ENCODE measurements at regions not wholly inside any gene's neighbourhood (a gene's known extent, or its start where the extent isn't known, plus 50 kb on each side); places are given as distances from the start of the nearest gene placed in this dataset.
"Not testable (repeated sequence)": the region's sequence is repeated elsewhere in the genome, so short reads cannot be mapped to it uniquely, and the experiment has no call there.

DNA sequence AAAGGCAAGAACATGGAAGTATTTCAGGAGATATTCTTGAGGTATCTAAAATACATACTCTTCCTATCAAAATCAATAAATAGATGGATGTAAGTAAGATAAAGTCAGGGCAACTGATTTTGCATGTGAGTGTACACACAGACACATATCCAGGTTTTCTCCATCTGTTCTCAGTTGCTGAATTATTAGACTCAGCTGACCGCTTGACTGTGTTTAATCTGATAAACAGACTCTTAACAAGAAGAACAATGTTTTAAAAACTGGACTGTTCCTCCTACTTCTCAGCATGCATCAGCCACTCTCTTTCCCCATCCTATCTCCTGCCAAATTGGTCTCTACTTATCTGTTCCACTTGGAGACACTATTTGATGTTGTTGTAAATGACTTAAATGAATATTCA lies 73.5 kb downstream of the GOLGA8G start:
- Histone ChIP-seq H3K9me3 (no peaks in the 10 kb centered on the region), H3K27ac (no peak overlapping the region), H3K27me3 (no peaks in the 10 kb centered on the region), H3K4me1 (peaks cover 0 to 5% of the 10 kb centered on the region in 2 donors), H3K36me3 (no peaks in the 10 kb centered on the region), H3K4me3 (no peak overlapping the region)
- TF ChIP-seq CTCF (IDR thresholded peaks at IDR 0.05) = no peak
- no peak for DNase-seq (ENCODE audit: low spot score)

DNA sequence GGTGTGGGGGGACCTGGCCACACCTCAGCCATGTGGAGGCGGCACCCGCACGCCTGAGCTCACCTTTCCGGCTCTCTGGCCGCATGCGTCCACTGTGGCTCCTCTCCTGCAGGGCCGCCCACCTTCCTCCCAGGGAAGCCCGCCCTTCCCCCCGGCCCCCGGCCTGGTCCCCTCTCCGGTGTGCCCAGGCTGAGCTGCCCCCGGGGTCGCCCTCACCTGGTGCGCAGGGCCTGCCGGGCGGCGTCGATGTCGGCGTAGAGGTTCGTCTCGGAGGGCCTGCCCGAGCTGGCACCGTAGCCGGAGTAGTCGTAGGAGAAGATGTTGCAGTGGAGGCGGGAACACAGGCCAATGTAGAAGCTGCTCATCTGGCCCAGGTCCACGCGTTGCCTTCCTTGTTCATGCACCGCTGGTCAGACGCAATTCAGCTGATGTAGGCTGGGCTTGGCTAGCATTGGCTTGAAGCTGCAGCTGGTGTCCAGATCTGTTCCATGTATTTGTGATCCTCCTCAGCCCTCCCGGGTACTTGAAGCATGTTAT lies 75.3 kb downstream of the GOLGA8G start:
- not testable (repeated sequence) for H3K36me3 ChIP-seq; H3K27ac ChIP-seq; H3K9me3 ChIP-seq; H3K4me3 ChIP-seq; H3K27me3 ChIP-seq; DNase-seq (ENCODE audit: low spot score); H3K4me1 ChIP-seq

DNA sequence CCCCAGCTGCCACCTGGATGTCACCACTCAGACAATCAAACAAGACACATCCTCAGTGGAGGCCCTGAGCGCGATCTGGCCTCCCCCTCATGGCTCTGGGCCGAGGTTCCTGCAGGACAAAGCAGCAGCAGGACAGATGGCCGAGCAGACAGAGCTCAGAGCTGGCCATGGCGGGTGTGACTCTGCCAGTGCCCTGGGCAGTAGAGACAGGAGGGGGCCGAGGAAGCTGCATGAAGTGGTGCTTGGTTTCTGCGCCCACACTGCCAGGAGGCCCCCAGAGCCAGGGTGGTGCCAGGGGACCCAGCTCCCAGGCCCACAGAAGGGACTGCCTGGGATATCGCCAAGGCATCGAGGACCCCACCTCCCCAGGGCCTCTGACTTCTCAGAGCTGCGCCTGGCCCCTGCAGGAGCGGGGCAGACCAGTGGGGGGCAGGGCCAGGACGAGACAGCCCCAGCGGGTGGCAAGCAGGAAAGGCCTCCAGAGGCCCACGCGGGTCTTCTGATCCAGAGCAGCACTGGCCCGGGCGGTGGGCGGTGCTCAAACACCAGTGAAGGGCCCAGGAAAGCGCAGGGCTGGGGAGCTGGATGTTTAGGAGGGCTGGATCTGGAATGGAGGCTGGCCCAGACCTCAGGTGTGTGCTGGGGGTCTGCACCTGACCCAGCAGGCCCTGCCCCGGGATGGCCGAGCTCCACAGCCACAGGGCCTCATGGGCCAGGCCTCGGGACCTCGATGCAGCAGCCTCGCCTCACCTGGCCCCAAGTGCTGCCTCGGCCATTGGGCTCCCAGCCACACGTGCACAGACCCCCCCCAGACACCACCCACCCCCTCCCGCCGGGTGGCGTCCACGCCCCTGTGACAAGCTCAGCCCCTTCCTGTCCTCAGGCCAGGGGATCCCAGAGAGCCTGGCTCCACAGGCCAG lies 76.0 kb downstream of the GOLGA8G start:
- no peak overlapping the region for H3K27ac ChIP-seq
- no peak for DNase-seq (ENCODE audit: low spot score)
- H3K9me3 ChIP-seq = no peaks in the 10 kb centered on the region
- H3K4me1 ChIP-seq = peaks cover 0 to 5% of the 10 kb centered on the region in 2 donors
- no peaks in the 10 kb centered on the region for H3K36me3 ChIP-seq
- H3K4me3 ChIP-seq = no peak overlapping the region
- no peaks in the 10 kb centered on the region for H3K27me3 ChIP-seq
- no peak for TF ChIP-seq CTCF (IDR thresholded peaks at IDR 0.05)

DNA sequence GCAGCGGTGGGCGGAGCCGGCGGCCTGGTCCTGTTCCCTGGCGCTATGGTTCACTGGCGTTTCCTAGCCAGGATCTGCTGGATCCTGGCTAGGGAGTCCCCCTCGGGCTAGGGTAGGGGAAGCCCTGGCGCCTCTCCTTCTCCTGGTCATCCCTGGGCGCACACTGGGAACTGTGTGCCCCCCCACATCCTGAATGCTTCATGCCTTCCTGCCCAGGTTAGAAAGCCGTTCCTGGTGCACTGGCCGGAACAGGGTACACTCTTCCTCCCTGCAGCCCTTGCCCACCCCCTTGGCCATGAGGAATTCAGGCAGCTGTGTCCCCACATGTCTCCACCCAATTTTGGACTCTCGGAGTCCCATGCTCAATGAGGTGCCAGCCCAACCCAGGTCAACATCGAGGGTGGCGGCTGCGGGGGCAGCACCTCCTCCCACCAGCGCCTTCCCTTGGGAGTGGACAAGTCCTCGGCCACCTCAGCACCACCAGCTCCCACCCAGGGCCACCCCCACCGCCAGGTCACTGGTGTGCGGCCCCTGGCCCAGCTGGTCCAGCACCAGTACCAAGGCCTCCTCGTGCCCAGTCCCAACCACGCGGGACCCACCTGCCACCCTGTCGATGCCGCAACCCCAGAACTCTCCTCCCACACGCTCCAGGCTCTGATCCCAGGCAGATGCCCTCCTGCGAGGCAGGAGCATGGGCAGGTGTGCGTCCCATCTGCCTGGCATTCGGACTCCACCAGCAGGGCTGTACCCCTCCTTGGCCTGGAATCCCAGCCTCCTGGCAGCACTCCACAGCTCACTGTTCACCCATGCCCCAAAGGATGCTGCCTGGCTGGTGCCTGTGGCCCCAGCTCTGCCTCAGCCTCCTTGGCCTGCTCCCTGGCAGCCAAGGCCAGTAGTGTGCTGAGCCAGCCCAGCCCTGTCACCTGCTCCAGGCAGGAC lies 77.0 kb downstream of the GOLGA8G start:
- H3K27me3 ChIP-seq; H3K27ac ChIP-seq; H3K36me3 ChIP-seq; H3K4me3 ChIP-seq; H3K9me3 ChIP-seq; DNase-seq (ENCODE audit: low spot score); H3K4me1 ChIP-seq: not testable (repeated sequence)

DNA sequence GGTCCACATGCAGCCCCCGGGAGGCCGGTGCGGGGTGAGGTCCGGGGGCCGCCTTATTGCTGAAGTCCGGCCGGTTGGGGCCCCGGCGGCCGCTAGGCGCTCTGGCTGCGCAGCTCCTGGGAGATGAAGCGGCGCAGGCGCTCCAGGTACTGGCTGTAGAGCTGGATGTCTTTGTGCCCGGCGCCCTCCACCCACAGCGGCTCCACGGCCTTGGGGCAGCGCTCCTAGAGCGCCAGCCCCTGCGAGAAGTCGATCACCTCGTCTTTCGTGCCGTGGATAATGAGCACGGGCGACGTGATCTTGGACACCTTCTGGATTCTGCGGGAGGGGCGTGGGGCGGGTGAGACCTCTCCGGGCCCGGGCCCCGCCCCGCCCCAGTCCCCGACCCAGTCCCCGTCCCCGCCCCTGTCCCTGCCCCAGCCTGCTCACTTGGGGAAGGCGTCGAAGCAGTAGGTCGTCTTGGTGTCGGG lies 76.3 kb downstream of the GOLGA8F start:
- H3K4me3 ChIP-seq = peak overlapping the region; percentile 28 to 46
- not testable (repeated sequence) for H3K9me3 ChIP-seq; DNase-seq (ENCODE audit: low spot score)

More for the DNA sequence above, 76.3 kb downstream of the GOLGA8F start:
- not testable (repeated sequence) for H3K4me1 ChIP-seq, H3K27ac ChIP-seq, H3K36me3 ChIP-seq, H3K27me3 ChIP-seq

All from right atrium auricular region (tissue), 2 donors.